Endothelial cell of umbilical vein (primary cell): ENCODE measurements at regions not wholly inside any gene's neighbourhood (a gene's known extent, or its start where the extent isn't known, plus 50 kb on each side); places are given as distances from the start of the nearest gene placed in this dataset.

Experiments used
- EZH2 ChIP-seq: IDR thresholded peaks from 2 replicates; pipeline ENCODE4 v1.6.1; 2012; ENCODE audit warnings: borderline replicate concordance, low read depth, mild to moderate bottlenecking, moderate library complexity, low read length, inconsistent platforms; ENCODE audit not compliant: severe bottlenecking
- FOS ChIP-seq: IDR thresholded peaks from 2 replicates; pipeline ENCODE4 v1.6.1; 2011; ENCODE audit warnings: mild to moderate bottlenecking, low read length, moderate library complexity, borderline replicate concordance; ENCODE audit not compliant: insufficient read depth
- GATA2 ChIP-seq: IDR thresholded peaks from 2 replicates; pipeline ENCODE4 v1.7.0; 2011; ENCODE audit warnings: low read depth, mild to moderate bottlenecking, moderate library complexity, mixed read lengths, low read length; ENCODE audit not compliant: insufficient read length, insufficient read depth
- JUN ChIP-seq: IDR thresholded peaks from 2 replicates; pipeline ENCODE4 v1.6.1; 2011; ENCODE audit warnings: borderline replicate concordance, low read depth; ENCODE audit not compliant: insufficient read length, insufficient read depth
- MYC ChIP-seq: IDR thresholded peaks from one replicate; pipeline ENCODE4 v1.6.1; 2011; ENCODE audit warnings: mild to moderate bottlenecking, low read depth, low read length
- POLR2A ChIP-seq: IDR thresholded peaks from 2 replicates; pipeline ENCODE4 v1.6.1; 2012; ENCODE audit warnings: low read depth, mild to moderate bottlenecking, control low read depth, low read length
- POLR2AphosphoS5 ChIP-seq: IDR thresholded peaks from 2 replicates; pipeline ENCODE4 v1.6.1; 2012; ENCODE audit warnings: low read depth, mild to moderate bottlenecking, control low read depth, low read length, moderate library complexity; ENCODE audit not compliant: insufficient read depth
- TF ChIP-seq, protein P1 (sequence below): IDR thresholded peaks from 2 replicates; pipeline ENCODE4 v1.6.1; 2011; ENCODE audit not compliant: insufficient read depth, insufficient read length
- TF ChIP-seq, protein P2 (sequence below), 2 donors: IDR thresholded peaks; 1 replicate in 1 of 2; 2 replicates in 1 of 2; pipeline ENCODE4 v1.5.1; 2011; ENCODE audit warnings: low read length in 2 of 2, mild to moderate bottlenecking in 2 of 2, moderate library complexity in 2 of 2, control low read depth in 1 of 2, inconsistent platforms in 1 of 2, low read depth in 1 of 2; ENCODE audit not compliant: insufficient read depth in 1 of 2; ENCODE audit errors: extremely low read depth in 1 of 2

- TF ChIP-seq, protein P1, sequence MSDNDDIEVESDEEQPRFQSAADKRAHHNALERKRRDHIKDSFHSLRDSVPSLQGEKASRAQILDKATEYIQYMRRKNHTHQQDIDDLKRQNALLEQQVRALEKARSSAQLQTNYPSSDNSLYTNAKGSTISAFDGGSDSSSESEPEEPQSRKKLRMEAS: no peak
- no peak for TF ChIP-seq POLR2AphosphoS5
- no peak for TF ChIP-seq POLR2A
- TF ChIP-seq, protein P2, sequence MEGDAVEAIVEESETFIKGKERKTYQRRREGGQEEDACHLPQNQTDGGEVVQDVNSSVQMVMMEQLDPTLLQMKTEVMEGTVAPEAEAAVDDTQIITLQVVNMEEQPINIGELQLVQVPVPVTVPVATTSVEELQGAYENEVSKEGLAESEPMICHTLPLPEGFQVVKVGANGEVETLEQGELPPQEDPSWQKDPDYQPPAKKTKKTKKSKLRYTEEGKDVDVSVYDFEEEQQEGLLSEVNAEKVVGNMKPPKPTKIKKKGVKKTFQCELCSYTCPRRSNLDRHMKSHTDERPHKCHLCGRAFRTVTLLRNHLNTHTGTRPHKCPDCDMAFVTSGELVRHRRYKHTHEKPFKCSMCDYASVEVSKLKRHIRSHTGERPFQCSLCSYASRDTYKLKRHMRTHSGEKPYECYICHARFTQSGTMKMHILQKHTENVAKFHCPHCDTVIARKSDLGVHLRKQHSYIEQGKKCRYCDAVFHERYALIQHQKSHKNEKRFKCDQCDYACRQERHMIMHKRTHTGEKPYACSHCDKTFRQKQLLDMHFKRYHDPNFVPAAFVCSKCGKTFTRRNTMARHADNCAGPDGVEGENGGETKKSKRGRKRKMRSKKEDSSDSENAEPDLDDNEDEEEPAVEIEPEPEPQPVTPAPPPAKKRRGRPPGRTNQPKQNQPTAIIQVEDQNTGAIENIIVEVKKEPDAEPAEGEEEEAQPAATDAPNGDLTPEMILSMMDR (IDR thresholded peaks at IDR 0.05; ENCODE audit: extremely low read depth in 1 of 2, insufficient read depth in 1 of 2, low read depth in 1 of 2, low read length in 2 of 2): no peak
- no peak for TF ChIP-seq FOS
- no peak for TF ChIP-seq GATA2
- TF ChIP-seq EZH2: no peak
- TF ChIP-seq JUN: no peak
- no peak for TF ChIP-seq MYC
These were observed 104.9 kb downstream of the SEC23IP start for GRCh38 chr10:119997429-119997828.
